ENCODE measurements at regions not wholly inside any gene's neighbourhood (a gene's known extent, or its start where the extent isn't known, plus 50 kb on each side); places are given as distances from the start of the nearest gene placed in this dataset.
"Not testable (repeated sequence)": the region's sequence is repeated elsewhere in the genome, so short reads cannot be mapped to it uniquely, and the experiment has no call there.

GRCh38 chr1:208997053-208997452 is 586.5 kb upstream of the CAMK1G start:
- H3K4me3 Mint-ChIP-seq; H3K27ac Mint-ChIP-seq; DNase-seq; H3K36me3 Mint-ChIP-seq (ENCODE audit: low read depth); CTCF ChIA-PET; H3K4me1 Mint-ChIP-seq (ENCODE audit: low read depth); H3K9me3 Mint-ChIP-seq; intact Hi-C loops (cut with micrococcal nuclease): not testable (repeated sequence)
- peaks cover 13% of the 10 kb centered on the region for H3K27me3 Mint-ChIP-seq (ENCODE audit: low read depth)

- CTCF ChIA-PET = interaction anchor here (1.3 kb wide), 1 partner anchor 26 kb away, joined by 3 read pairs; no protein-coding TSS in a partner anchor
- Mint-ChIP-seq H3K36me3 (ENCODE audit: low read depth) (no peaks in the 10 kb centered on the region), H3K27ac (no peak overlapping the region), H3K27me3 (ENCODE audit: low read depth) (peaks cover 10% of the 10 kb centered on the region), H3K4me1 (ENCODE audit: low read depth) (no peaks in the 10 kb centered on the region), H3K4me3 (no peak overlapping the region), H3K9me3 (peaks cover 3% of the 10 kb centered on the region)
- intact Hi-C loops (cut with micrococcal nuclease) = no loop called here
- DNase-seq = no peak
Measured at GRCh38 chr1:208997726-208998312, 585.7 kb upstream of the CAMK1G start.

- CTCF ChIA-PET = no interaction called here
- Mint-ChIP-seq H3K4me1 (ENCODE audit: low read depth) (no peaks in the 10 kb centered on the region), H3K27me3 (ENCODE audit: low read depth) (no peaks in the 10 kb centered on the region), H3K4me3 (no peak overlapping the region), H3K27ac (no peak overlapping the region), H3K9me3 (no peaks in the 10 kb centered on the region), H3K36me3 (ENCODE audit: low read depth) (no peaks in the 10 kb centered on the region)
- DNase-seq = no peak
- intact Hi-C loops (cut with micrococcal nuclease) = no loop called here
Measured at GRCh38 chr1:209008586-209008985, 574.9 kb upstream of the CAMK1G start.

GRCh38 chr1:209010475-209011230 is 572.9 kb upstream of the CAMK1G start:
- Mint-ChIP-seq H3K27ac (no peak overlapping the region), H3K4me3 (no peak overlapping the region), H3K9me3 (no peaks in the 10 kb centered on the region), H3K27me3 (ENCODE audit: low read depth) (no peaks in the 10 kb centered on the region), H3K36me3 (ENCODE audit: low read depth) (no peaks in the 10 kb centered on the region), H3K4me1 (ENCODE audit: low read depth) (no peaks in the 10 kb centered on the region)
- DNase-seq = no peak
- intact Hi-C loops (cut with micrococcal nuclease) = no loop called here
- CTCF ChIA-PET = no interaction called here

- DNase-seq = no peak
- H3K36me3 Mint-ChIP-seq (ENCODE audit: low read depth) = no peaks in the 10 kb centered on the region
- no peaks in the 10 kb centered on the region for H3K4me1 Mint-ChIP-seq (ENCODE audit: low read depth)
- H3K9me3 Mint-ChIP-seq = no peaks in the 10 kb centered on the region
- CTCF ChIA-PET = no interaction called here
- H3K27ac Mint-ChIP-seq = no peak overlapping the region
- no peak overlapping the region for H3K4me3 Mint-ChIP-seq
- intact Hi-C loops (cut with micrococcal nuclease) = no loop called here
- no peaks in the 10 kb centered on the region for H3K27me3 Mint-ChIP-seq (ENCODE audit: low read depth)
Measured at GRCh38 chr1:209012443-209013196, 570.9 kb upstream of the CAMK1G start.

- intact Hi-C loops (cut with micrococcal nuclease) = no loop called here
- CTCF ChIA-PET = no interaction called here
- no peaks in the 10 kb centered on the region for H3K4me1 Mint-ChIP-seq (ENCODE audit: low read depth)
- no peaks in the 10 kb centered on the region for H3K9me3 Mint-ChIP-seq
- H3K27me3 Mint-ChIP-seq (ENCODE audit: low read depth) = no peaks in the 10 kb centered on the region
- H3K4me3 Mint-ChIP-seq = no peak overlapping the region
- DNase-seq = no peak
- H3K36me3 Mint-ChIP-seq (ENCODE audit: low read depth) = no peaks in the 10 kb centered on the region
- H3K27ac Mint-ChIP-seq = no peak overlapping the region
Measured at GRCh38 chr1:209015092-209015491, 568.4 kb upstream of the CAMK1G start.

GRCh38 chr1:209021622-209022021 is 561.9 kb upstream of the CAMK1G start:
- Mint-ChIP-seq H3K27ac (no peak overlapping the region), H3K9me3 (no peaks in the 10 kb centered on the region), H3K27me3 (ENCODE audit: low read depth) (peaks cover 8% of the 10 kb centered on the region), H3K4me1 (ENCODE audit: low read depth) (no peaks in the 10 kb centered on the region), H3K36me3 (ENCODE audit: low read depth) (no peaks in the 10 kb centered on the region), H3K4me3 (no peak overlapping the region)
- intact Hi-C loops (cut with micrococcal nuclease) = no loop called here
- CTCF ChIA-PET = no interaction called here
- DNase-seq = no peak

- intact Hi-C loops (cut with micrococcal nuclease) = no loop called here
- H3K4me3 Mint-ChIP-seq = no peak overlapping the region
- DNase-seq = no peak
- no peaks in the 10 kb centered on the region for H3K36me3 Mint-ChIP-seq (ENCODE audit: low read depth)
- no peaks in the 10 kb centered on the region for H3K9me3 Mint-ChIP-seq
- H3K27me3 Mint-ChIP-seq (ENCODE audit: low read depth) = peaks cover 9% of the 10 kb centered on the region
- no peaks in the 10 kb centered on the region for H3K4me1 Mint-ChIP-seq (ENCODE audit: low read depth)
- H3K27ac Mint-ChIP-seq = no peak overlapping the region
- CTCF ChIA-PET = interaction anchor here (0.8 kb wide), 1 partner anchor 25 kb away, joined by 3 read pairs; no protein-coding TSS in a partner anchor
Measured at GRCh38 chr1:209023790-209024189, 559.7 kb upstream of the CAMK1G start.

GRCh38 chr1:209029737-209030136 is 553.8 kb upstream of the CAMK1G start:
- H3K4me3 Mint-ChIP-seq = no peak overlapping the region
- no peak overlapping the region for H3K27ac Mint-ChIP-seq
- no peaks in the 10 kb centered on the region for H3K4me1 Mint-ChIP-seq (ENCODE audit: low read depth)
- CTCF ChIA-PET = no interaction called here
- intact Hi-C loops (cut with micrococcal nuclease) = no loop called here
- H3K9me3 Mint-ChIP-seq = no peaks in the 10 kb centered on the region
- H3K36me3 Mint-ChIP-seq (ENCODE audit: low read depth) = no peaks in the 10 kb centered on the region
- peaks cover 19% of the 10 kb centered on the region for H3K27me3 Mint-ChIP-seq (ENCODE audit: low read depth)
- no peak for DNase-seq

- H3K27ac Mint-ChIP-seq = no peak overlapping the region
- no peaks in the 10 kb centered on the region for H3K4me1 Mint-ChIP-seq (ENCODE audit: low read depth)
- DNase-seq = no peak
- no peaks in the 10 kb centered on the region for H3K9me3 Mint-ChIP-seq
- no peaks in the 10 kb centered on the region for H3K36me3 Mint-ChIP-seq (ENCODE audit: low read depth)
- CTCF ChIA-PET = no interaction called here
- intact Hi-C loops (cut with micrococcal nuclease) = no loop called here
- no peak overlapping the region for H3K4me3 Mint-ChIP-seq
- H3K27me3 Mint-ChIP-seq (ENCODE audit: low read depth) = peaks cover 19% of the 10 kb centered on the region
Measured at GRCh38 chr1:209030454-209031167, 552.9 kb upstream of the CAMK1G start.

GRCh38 chr1:209037064-209037463 is 546.5 kb upstream of the CAMK1G start:
- H3K36me3 Mint-ChIP-seq (ENCODE audit: low read depth) = no peaks in the 10 kb centered on the region
- DNase-seq = no peak

GRCh38 chr1:209038316-209038715 is 545.2 kb upstream of the CAMK1G start:
- Mint-ChIP-seq H3K9me3 (no peaks in the 10 kb centered on the region), H3K4me1 (ENCODE audit: low read depth) (peaks cover 5% of the 10 kb centered on the region), H3K27me3 (ENCODE audit: low read depth) (peaks cover 8% of the 10 kb centered on the region), H3K4me3 (no peak overlapping the region), H3K36me3 (ENCODE audit: low read depth) (no peaks in the 10 kb centered on the region), H3K27ac (no peak overlapping the region)
- CTCF ChIA-PET = no interaction called here
- DNase-seq = no peak
- intact Hi-C loops (cut with micrococcal nuclease) = loop anchor here (2.0 kb wide), 1 partner anchor 50 kb away; no protein-coding TSS in a partner anchor

More at GRCh38 chr1:209037064-209037463, 546.5 kb upstream of the CAMK1G start:
- Mint-ChIP-seq H3K9me3 (no peaks in the 10 kb centered on the region), H3K4me3 (no peak overlapping the region), H3K27me3 (ENCODE audit: low read depth) (peaks cover 7% of the 10 kb centered on the region), H3K4me1 (ENCODE audit: low read depth) (peaks cover 5% of the 10 kb centered on the region), H3K27ac (no peak overlapping the region)
- intact Hi-C loops (cut with micrococcal nuclease) = no loop called here
- CTCF ChIA-PET = no interaction called here

All from activated naive CD4-positive, alpha-beta T cell treated with anti-CD3 and anti-CD28 coated beads for 36 hours (primary cell).